ENCODE measurements at regions not wholly inside any gene's neighbourhood (a gene's known extent, or its start where the extent isn't known, plus 50 kb on each side); places are given as distances from the start of the nearest gene placed in this dataset.
A peak's percentile ranks its signal among the peaks of the same experiment; 100 is the strongest.
"Not testable (repeated sequence)": the region's sequence is repeated elsewhere in the genome, so short reads cannot be mapped to it uniquely, and the experiment has no call there.

- DNase-seq (ENCODE audit: low read depth in 2 of 2) = no peak
Observed at GRCh38 chr6:102911571-102911970, 1518.1 kb downstream of the GRIK2 start.

GRCh38 chr6:102910701-102911139, 1517.2 kb downstream of the GRIK2 start:
- DNase-seq (ENCODE audit: low read depth in 2 of 2) = not testable (repeated sequence)

DNA sequence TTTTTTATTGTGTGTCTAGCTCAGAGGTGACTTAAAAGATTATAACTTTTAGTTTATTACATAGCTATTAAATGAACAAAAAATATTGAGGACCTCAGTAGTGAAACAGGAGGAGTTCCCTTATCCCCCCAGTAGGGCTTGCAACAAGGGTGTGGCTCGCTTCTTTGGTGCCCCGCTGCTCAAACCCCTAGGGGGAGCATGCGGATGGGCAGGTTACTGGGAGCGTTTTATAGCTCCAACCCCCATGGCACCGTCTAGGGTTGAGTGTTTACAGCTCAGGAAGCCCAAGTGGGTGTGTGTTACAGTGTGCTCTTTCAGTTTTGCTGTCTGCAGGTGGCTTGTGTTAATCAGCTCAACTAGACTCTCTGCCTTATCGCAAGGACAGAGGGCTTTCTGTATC, 1513.7 kb downstream of the GRIK2 start:
- no peak for DNase-seq (ENCODE audit: low read depth in 2 of 2)

- DNase-seq (ENCODE audit: low read depth in 2 of 2) = no peak
Observed at GRCh38 chr6:102902471-102902870, 1509.0 kb downstream of the GRIK2 start.

DNA sequence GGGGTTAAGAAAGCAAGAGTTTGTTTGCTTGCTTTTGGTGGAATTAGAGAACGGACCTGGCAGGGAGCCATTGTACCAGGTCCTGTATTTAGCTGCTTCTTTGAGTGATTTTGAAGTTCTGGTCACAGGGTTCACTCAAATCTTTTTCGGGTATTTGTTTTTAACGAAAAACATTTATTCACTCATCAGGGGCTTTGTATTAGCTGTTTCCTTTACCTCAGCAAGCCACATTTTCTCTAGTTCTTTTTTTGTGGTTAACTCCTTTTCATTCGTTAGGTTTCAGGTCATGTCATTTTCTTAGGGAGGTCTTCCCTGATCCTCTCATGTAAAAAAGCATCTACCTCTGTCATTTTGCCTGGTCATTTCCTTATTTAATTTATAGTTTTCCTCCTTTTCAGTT, 1502.2 kb downstream of the GRIK2 start:
- no peak for DNase-seq (ENCODE audit: low read depth in 2 of 2)

- no peak for DNase-seq (ENCODE audit: low read depth in 2 of 2)
Observed at GRCh38 chr6:102885165-102885564, 1491.7 kb downstream of the GRIK2 start.

- no peak for DNase-seq (ENCODE audit: low read depth in 2 of 2)
Observed at GRCh38 chr6:102853249-102853955, 1459.9 kb downstream of the GRIK2 start.

GRCh38 chr6:102848796-102849195, 1455.3 kb downstream of the GRIK2 start:
- DNase-seq (ENCODE audit: low read depth in 2 of 2) = no peak

- no peak for DNase-seq (ENCODE audit: low read depth in 2 of 2)
Observed at GRCh38 chr6:102848210-102848609, 1454.7 kb downstream of the GRIK2 start.

- DNase-seq (ENCODE audit: low read depth in 2 of 2) = peak in 1 of 2 experiments; percentile 2
Observed at GRCh38 chr6:102841060-102841459, 1447.6 kb downstream of the GRIK2 start.

- no peak for DNase-seq (ENCODE audit: low read depth in 2 of 2)
Observed at GRCh38 chr6:102832021-102832420, 1438.5 kb downstream of the GRIK2 start.

- DNase-seq (ENCODE audit: low read depth in 2 of 2) = no peak
Observed at GRCh38 chr6:102820098-102820497, 1426.6 kb downstream of the GRIK2 start.

DNA sequence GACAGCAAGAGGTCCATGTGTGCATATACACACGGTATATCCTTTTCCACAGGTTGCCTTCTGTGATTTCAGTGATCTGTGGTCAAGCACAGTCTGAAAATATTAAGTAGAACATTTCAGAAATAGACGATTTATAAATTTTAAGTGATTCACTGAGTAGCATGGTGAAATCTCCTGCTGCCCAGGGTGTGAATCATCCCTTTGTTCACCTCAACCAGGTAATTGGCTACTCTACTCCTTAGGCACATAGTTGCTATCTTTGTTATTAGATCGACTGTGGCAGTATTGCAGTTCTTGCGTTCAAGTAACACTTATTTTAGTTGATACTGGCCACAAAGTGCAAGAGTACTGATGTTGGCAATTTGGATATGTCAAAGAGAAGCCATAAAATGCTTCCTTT, 1421.7 kb downstream of the GRIK2 start:
- no peak for DNase-seq (ENCODE audit: low read depth in 2 of 2)

- DNase-seq (ENCODE audit: low read depth in 2 of 2) = no peak
Observed at GRCh38 chr6:102813489-102814275, 1420.2 kb downstream of the GRIK2 start.

DNA sequence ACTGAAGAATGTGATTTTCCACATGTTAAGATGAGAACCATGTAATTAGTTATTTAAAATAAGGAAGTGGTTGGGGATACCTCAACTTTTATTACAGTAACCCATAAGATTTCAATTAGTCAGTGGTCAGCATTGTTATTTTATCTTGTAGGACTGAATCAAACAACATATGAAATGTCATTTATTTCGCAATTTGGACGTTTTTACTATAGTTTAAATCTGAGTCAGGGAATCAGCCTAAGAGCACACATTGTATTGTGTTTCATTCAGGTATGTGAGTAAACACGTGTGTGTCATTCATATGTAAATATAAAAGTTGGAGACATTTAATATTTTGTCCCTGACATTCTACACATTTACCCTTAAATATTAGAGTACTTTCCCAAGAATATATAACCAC, 1418.7 kb downstream of the GRIK2 start:
- DNase-seq (ENCODE audit: low read depth in 2 of 2) = peak; percentile 12 to 18

GRCh38 chr6:102808944-102809505, 1415.5 kb downstream of the GRIK2 start:
- not testable (repeated sequence) for DNase-seq (ENCODE audit: low read depth in 2 of 2)

- DNase-seq (ENCODE audit: low read depth in 2 of 2) = no peak
Observed at GRCh38 chr6:102799051-102799450, 1405.5 kb downstream of the GRIK2 start.

- no peak for DNase-seq (ENCODE audit: low read depth in 2 of 2)
Observed at GRCh38 chr6:102798636-102799035, 1405.1 kb downstream of the GRIK2 start.

GRCh38 chr6:102793752-102794151, 1400.2 kb downstream of the GRIK2 start:
- no peak for DNase-seq (ENCODE audit: low read depth in 2 of 2)

- DNase-seq (ENCODE audit: low read depth in 2 of 2) = no peak
Observed at GRCh38 chr6:102774326-102774725, 1380.8 kb downstream of the GRIK2 start.

GRCh38 chr6:102773636-102774035, 1380.1 kb downstream of the GRIK2 start:
- DNase-seq (ENCODE audit: low read depth in 2 of 2) = no peak

DNA sequence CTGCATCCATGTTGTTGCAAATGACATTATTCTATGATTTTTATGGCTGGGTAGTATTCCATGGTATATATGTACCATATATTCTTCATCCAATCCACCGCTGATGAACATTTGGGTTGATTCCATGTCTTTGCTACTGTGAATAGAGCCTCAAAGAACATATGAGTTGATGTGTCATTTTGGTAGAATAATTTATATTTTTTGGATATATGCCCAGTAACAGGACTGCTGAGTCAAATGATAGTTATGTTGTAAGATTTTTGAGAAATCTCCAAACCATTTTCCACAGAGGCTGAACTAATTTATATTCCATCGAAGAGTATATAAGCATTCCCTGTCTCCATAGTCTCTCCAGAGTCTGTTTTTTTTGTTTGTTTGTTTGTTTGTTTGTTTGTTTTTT, 1373.5 kb downstream of the GRIK2 start:
- peak; percentile 28 to 29 for DNase-seq (ENCODE audit: low read depth in 2 of 2)

DNA sequence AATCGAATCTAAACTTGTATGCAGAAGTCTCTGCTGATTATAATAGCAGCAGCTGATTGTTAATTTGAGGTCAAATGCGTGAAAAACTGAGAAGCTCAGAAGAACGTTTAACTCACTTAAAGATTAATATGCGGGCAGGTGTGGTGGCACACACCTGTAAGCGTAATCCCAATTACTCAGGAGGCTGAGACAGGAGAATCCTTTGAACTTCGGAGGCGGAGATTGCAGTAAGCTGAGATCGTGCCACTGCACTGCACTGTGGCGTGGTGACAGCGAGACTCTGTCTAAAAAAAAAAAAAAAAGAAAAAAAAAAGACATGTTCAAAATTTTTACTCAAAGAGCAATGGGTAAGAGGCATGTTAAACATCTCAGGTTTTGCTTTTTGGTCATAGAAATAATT, 1370.8 kb downstream of the GRIK2 start:
- no peak for DNase-seq (ENCODE audit: low read depth in 2 of 2)
